22Rv1 (cell line): ENCODE measurements at regions not wholly inside any gene's neighbourhood (a gene's known extent, or its start where the extent isn't known, plus 50 kb on each side); places are given as distances from the start of the nearest gene placed in this dataset.

Experiments used
- H3K27ac ChIP-seq: fragments of 450-650 bp; 2 replicates; pipeline ENCODE4 v1.5.1; 2017
- ZFX ChIP-seq: fragments of 450-650 bp; IDR thresholded peaks from 2 replicates; pipeline ENCODE4 v1.6.1; 2017; ENCODE audit warnings: antibody characterized with exemption, borderline replicate concordance
- TF ChIP-seq, protein P1 (sequence below): fragments of 450-650 bp; IDR thresholded peaks from 2 replicates; pipeline ENCODE4 v1.5.1; 2017; ENCODE audit warnings: mild to moderate bottlenecking

DNA sequence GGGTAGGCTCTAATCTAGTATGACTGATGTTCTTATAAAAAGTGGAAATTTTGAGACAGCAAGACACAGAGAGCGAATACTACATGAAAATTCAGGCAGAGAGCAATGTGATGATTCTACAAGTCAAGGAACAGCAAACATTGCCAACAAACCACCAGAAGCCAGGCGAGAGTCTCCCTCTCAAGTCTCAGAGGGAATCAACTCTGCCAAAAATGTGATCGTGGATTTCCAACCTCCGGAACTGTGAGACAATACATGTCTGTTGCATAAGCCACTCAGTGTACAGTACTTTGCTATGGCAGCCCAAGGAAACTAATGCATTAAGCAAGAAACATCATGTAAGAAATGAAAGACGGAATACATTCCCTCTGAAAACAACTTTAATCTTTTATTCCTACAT lies 52.1 kb upstream of the CCNG1 start:
- no peak for TF ChIP-seq ZFX
- TF ChIP-seq, protein P1, sequence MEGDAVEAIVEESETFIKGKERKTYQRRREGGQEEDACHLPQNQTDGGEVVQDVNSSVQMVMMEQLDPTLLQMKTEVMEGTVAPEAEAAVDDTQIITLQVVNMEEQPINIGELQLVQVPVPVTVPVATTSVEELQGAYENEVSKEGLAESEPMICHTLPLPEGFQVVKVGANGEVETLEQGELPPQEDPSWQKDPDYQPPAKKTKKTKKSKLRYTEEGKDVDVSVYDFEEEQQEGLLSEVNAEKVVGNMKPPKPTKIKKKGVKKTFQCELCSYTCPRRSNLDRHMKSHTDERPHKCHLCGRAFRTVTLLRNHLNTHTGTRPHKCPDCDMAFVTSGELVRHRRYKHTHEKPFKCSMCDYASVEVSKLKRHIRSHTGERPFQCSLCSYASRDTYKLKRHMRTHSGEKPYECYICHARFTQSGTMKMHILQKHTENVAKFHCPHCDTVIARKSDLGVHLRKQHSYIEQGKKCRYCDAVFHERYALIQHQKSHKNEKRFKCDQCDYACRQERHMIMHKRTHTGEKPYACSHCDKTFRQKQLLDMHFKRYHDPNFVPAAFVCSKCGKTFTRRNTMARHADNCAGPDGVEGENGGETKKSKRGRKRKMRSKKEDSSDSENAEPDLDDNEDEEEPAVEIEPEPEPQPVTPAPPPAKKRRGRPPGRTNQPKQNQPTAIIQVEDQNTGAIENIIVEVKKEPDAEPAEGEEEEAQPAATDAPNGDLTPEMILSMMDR = no peak
- no peak overlapping the region for H3K27ac ChIP-seq

DNA sequence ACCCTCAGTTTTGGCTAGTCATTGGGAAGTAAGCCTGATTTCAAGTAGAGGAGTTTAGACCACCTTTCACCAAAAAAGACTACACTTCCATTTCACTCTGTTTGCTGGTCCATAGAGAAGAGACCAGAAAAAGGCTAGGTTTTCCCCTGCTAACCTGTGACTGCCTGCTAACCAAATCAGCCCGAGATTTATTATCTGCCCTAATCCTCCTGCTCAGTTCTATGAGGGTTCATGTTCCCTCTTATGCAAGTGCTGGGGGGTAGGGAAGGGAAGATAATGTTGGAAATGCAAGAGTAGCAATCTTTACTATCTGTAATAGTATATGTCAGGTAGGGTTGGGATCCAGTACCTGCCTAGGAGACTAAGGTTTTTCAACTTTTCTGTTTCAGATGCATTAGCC lies 51.6 kb upstream of the CCNG1 start:
- TF ChIP-seq ZFX = no peak
- TF ChIP-seq, protein P1 = no peak

DNA sequence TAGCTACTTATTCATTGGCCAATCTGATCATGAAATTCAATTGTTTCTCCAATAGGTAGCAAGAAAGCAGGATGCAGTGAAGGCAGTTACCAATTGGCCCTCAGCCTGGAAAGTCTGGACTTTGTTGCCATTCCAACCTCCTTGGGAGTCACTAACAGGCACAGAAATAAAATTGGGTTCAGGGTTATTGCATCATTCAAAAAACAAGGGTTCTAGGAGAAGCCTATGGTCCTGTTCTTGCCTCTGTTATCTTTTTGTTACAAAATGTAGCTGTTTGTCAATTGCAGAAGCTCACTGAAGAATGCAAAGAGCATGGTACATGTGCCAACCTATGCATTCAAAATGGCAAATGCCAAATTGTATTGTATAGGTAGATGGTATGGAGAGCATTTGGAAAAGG lies 51.0 kb upstream of the CCNG1 start:
- no peak for TF ChIP-seq ZFX
- TF ChIP-seq, protein P1 = no peak
- H3K27ac ChIP-seq = no peak overlapping the region

More for the DNA sequence above, 51.6 kb upstream of the CCNG1 start:
- no peak overlapping the region for H3K27ac ChIP-seq

DNA sequence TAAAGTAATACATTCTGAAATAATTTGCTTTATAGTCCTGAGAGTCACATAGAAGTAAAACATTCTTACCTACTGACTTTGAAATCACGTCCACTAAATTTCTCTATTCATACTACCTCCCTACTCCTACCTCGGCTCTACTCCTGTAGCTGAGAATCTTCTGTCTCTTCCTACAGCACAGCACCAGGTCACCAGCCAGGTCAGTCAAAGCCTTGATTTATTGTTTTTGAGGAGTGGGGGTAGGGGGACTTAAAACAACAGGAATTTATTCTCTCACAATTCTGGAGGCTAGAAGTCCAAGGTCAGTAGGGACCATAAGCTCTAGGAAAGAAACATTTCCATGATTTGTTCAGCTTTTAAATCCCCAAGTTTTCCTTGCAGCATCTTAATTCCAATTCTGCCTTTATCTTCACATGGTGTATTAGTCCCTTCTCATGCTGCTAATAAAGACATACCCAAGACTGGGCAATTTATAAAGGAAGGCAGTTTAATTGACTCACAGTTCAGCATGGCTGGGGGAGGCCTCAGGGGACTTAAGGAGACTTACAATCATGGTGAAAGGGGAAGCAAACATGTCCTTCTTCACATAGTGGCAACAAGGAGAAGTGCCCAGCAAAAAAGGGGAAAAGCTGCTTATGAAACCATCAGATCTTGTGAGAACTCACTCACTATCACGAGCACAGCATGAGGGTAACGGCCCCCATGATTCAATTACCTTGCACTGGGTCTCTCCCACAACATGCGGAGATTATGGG lies 49.6 kb upstream of the CCNG1 start:
- TF ChIP-seq ZFX = no peak
- TF ChIP-seq, protein P1 = no peak
- no peak overlapping the region for H3K27ac ChIP-seq
